Fibroblast of lung (primary cell): ENCODE measurements at regions not wholly inside any gene's neighbourhood (a gene's known extent, or its start where the extent isn't known, plus 50 kb on each side); places are given as distances from the start of the nearest gene placed in this dataset.

Experiments
- EZH2 ChIP-seq: IDR thresholded peaks from 2 replicates; pipeline ENCODE4 v1.5.1; 2012; ENCODE audit warnings: low read length, control low read depth, mild to moderate bottlenecking; ENCODE audit errors: missing control alignments
- TF ChIP-seq, protein P1 (sequence below), 2 donors: IDR thresholded peaks in 1 of 2; conservative IDR thresholded peaks in 1 of 2; 1 replicate in 1 of 2; 2 replicates in 1 of 2; pipeline ENCODE4 v1.5.1; 2011 to 2012; ENCODE audit warnings: low read length in 2 of 2, control low read depth in 1 of 2, inconsistent platforms in 1 of 2, low read depth in 1 of 2, mild to moderate bottlenecking in 1 of 2

DNA sequence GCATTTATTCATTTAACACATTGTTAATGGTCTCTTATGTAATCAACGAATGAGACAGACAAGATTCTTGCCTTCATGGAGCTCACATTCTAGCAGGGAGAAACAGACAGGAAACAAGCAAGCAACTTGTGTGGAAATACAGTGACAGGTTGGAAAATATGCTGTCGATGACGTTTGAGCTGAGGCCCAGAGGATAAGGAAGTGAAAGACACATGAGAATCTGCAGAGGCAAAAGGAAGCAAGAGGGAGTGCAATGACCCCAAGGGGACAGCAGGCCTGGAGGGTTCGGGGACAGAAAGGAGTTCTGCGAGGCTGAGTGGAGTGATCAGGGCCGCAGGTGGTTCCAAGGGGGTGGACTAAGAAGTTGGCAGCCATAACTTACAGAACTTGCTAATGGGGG lies 60.6 kb upstream of the AKT3 start:
- TF ChIP-seq, protein P1, sequence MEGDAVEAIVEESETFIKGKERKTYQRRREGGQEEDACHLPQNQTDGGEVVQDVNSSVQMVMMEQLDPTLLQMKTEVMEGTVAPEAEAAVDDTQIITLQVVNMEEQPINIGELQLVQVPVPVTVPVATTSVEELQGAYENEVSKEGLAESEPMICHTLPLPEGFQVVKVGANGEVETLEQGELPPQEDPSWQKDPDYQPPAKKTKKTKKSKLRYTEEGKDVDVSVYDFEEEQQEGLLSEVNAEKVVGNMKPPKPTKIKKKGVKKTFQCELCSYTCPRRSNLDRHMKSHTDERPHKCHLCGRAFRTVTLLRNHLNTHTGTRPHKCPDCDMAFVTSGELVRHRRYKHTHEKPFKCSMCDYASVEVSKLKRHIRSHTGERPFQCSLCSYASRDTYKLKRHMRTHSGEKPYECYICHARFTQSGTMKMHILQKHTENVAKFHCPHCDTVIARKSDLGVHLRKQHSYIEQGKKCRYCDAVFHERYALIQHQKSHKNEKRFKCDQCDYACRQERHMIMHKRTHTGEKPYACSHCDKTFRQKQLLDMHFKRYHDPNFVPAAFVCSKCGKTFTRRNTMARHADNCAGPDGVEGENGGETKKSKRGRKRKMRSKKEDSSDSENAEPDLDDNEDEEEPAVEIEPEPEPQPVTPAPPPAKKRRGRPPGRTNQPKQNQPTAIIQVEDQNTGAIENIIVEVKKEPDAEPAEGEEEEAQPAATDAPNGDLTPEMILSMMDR (conservative IDR thresholded peaks at IDR 0.05 in 1 of 2, IDR thresholded peaks at IDR 0.05 in 1 of 2; ENCODE audit: low read depth in 1 of 2, low read length in 2 of 2), result no peak
- TF ChIP-seq EZH2, result no peak
